Renal pelvis (tissue), 1 donor: ENCODE measurements at regions not wholly inside any gene's neighbourhood (a gene's known extent, or its start where the extent isn't known, plus 50 kb on each side); places are given as distances from the start of the nearest gene placed in this dataset.

Experiments used
- DNase-seq: peaks from one replicate; pipeline ENCODE4 v3.0.0-alpha.2; 2013

GRCh38 chr12:126843915-126844669, 1422.9 kb upstream of the TMEM132C start:
- DNase-seq: no peak

GRCh38 chr12:126847005-126847629, 1419.9 kb upstream of the TMEM132C start:
- no peak for DNase-seq

- DNase-seq: no peak
These were observed 1411.2 kb upstream of the TMEM132C start for GRCh38 chr12:126855768-126856167.

- DNase-seq: no peak
These were observed 1410.0 kb upstream of the TMEM132C start for GRCh38 chr12:126856958-126857357.

- DNase-seq: no peak
These were observed 1408.4 kb upstream of the TMEM132C start for GRCh38 chr12:126858560-126858959.

- DNase-seq: no peak
These were observed 1406.8 kb upstream of the TMEM132C start for GRCh38 chr12:126860210-126860609.

GRCh38 chr12:126862500-126862899, 1404.5 kb upstream of the TMEM132C start:
- no peak for DNase-seq

- DNase-seq: no peak
These were observed 1397.3 kb upstream of the TMEM132C start for GRCh38 chr12:126869644-126870043.

- DNase-seq: no peak
These were observed 1393.3 kb upstream of the TMEM132C start for GRCh38 chr12:126873701-126874100.

GRCh38 chr12:126874427-126875026, 1392.4 kb upstream of the TMEM132C start:
- peak; percentile 50 for DNase-seq

- DNase-seq: no peak
These were observed 1387.1 kb upstream of the TMEM132C start for GRCh38 chr12:126879842-126880241.

- DNase-seq: peak; percentile 41
These were observed 1383.3 kb upstream of the TMEM132C start for GRCh38 chr12:126883697-126884096.

GRCh38 chr12:126889501-126889900, 1377.5 kb upstream of the TMEM132C start:
- no peak for DNase-seq

- no peak for DNase-seq
These were observed 1376.9 kb upstream of the TMEM132C start for GRCh38 chr12:126890097-126890496.

GRCh38 chr12:126891789-126892188, 1375.2 kb upstream of the TMEM132C start:
- DNase-seq: no peak

GRCh38 chr12:126895951-126896913, 1370.7 kb upstream of the TMEM132C start:
- DNase-seq: no peak

GRCh38 chr12:126897102-126897501, 1369.9 kb upstream of the TMEM132C start:
- DNase-seq: no peak

- no peak for DNase-seq
These were observed 1369.2 kb upstream of the TMEM132C start for GRCh38 chr12:126897778-126898177.

- DNase-seq: no peak
These were observed 1368.4 kb upstream of the TMEM132C start for GRCh38 chr12:126898562-126898961.

- no peak for DNase-seq
These were observed 1366.8 kb upstream of the TMEM132C start for GRCh38 chr12:126899926-126900792.
